PC-3 (cell line): ENCODE measurements at regions not wholly inside any gene's neighbourhood (a gene's known extent, or its start where the extent isn't known, plus 50 kb on each side); places are given as distances from the start of the nearest gene placed in this dataset.

Source experiments
- CTCF ChIP-seq: fragments of 300-600 bp; sonication (generic); conservative IDR thresholded peaks from 2 replicates; pipeline ENCODE4 v1.5.1; 2017; ENCODE audit warnings: antibody characterized with exemption, low read depth, mild to moderate bottlenecking, low read length
- EZH2 ChIP-seq: fragments of 300-600 bp; sonication (generic); IDR thresholded peaks from one replicate; pipeline ENCODE4 v1.6.1; 2017; ENCODE audit warnings: antibody characterized with exemption, mild to moderate bottlenecking, low read length; ENCODE audit not compliant: unreplicated experiment
- EZH2phosphoT487 ChIP-seq: fragments of 300-600 bp; sonication (generic); IDR thresholded peaks from 2 replicates; pipeline ENCODE4 v1.6.1; 2018; ENCODE audit warnings: mild to moderate bottlenecking, antibody characterized with exemption, low read length, borderline replicate concordance

GRCh38 chr10:117746541-117747448 lies 204.2 kb downstream of the EMX2 start:
- TF ChIP-seq CTCF (no peak), EZH2phosphoT487 (no peak), EZH2 (no peak)
